ENCODE measurements at regions not wholly inside any gene's neighbourhood (a gene's known extent, or its start where the extent isn't known, plus 50 kb on each side); places are given as distances from the start of the nearest gene placed in this dataset.

DNA sequence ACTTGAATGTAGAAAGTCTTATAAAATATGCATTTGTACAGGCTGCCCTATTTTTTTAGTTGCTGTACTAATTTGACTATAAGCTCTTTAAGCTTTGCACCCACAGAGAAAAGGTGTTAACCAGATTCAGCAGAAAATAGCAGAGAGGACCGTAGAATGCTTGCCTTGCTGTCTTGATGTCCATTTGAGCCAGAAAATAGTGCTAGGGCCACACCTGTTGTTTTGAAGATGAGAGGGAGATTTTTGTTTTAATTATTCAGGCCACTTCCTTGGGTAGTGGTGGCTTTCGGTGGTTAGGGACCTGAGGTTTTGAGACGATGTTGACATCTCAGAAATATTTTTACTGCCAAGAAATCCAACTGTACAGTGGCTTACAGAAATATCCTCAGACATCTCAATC lies 196.0 kb downstream of the SPATA31D1 start:
- CTCF ChIA-PET = no interaction called here
- RAD21 ChIA-PET (ENCODE audit: low non-redundant PET in 1 of 2, low total read pairs in 2 of 2, uncharacterized antibody in 2 of 2, unreplicated experiment in 2 of 2) = no interaction called here
- TF ChIP-seq EZH2 (IDR thresholded peaks at IDR 0.05) (no peak), EGR1 (IDR thresholded peaks at IDR 0.05; ENCODE audit: low read depth) (no peak), POLR2AphosphoS5 (IDR thresholded peaks at IDR 0.05; ENCODE audit: low read depth, low read length) (no peak), TCF7L2 (IDR thresholded peaks at IDR 0.05; ENCODE audit: borderline replicate concordance, extremely low read depth, insufficient read depth, insufficient read length) (no peak), SIN3A (IDR thresholded peaks at IDR 0.05; ENCODE audit: low read depth) (no peak), ELF1 (IDR thresholded peaks at IDR 0.05; ENCODE audit: borderline replicate concordance, low read depth) (no peak), YY1 (IDR thresholded peaks at IDR 0.05; ENCODE audit: extremely low read depth, insufficient replicate concordance, low read depth, low read length) (no peak), CBX3 (IDR thresholded peaks at IDR 0.05; ENCODE audit: low read depth) (no peak), POLR2A (IDR thresholded peaks at IDR 0.05; ENCODE audit: borderline replicate concordance, extremely low read depth, insufficient read depth, insufficient read length) (no peak), JUND (IDR thresholded peaks at IDR 0.05) (no peak), EZH2phosphoT487 (IDR thresholded peaks at IDR 0.05; ENCODE audit: borderline replicate concordance) (no peak), ZNF274 (IDR thresholded peaks at IDR 0.05; ENCODE audit: low read depth, low read length) (no peak)
- TF ChIP-seq, protein P1, sequence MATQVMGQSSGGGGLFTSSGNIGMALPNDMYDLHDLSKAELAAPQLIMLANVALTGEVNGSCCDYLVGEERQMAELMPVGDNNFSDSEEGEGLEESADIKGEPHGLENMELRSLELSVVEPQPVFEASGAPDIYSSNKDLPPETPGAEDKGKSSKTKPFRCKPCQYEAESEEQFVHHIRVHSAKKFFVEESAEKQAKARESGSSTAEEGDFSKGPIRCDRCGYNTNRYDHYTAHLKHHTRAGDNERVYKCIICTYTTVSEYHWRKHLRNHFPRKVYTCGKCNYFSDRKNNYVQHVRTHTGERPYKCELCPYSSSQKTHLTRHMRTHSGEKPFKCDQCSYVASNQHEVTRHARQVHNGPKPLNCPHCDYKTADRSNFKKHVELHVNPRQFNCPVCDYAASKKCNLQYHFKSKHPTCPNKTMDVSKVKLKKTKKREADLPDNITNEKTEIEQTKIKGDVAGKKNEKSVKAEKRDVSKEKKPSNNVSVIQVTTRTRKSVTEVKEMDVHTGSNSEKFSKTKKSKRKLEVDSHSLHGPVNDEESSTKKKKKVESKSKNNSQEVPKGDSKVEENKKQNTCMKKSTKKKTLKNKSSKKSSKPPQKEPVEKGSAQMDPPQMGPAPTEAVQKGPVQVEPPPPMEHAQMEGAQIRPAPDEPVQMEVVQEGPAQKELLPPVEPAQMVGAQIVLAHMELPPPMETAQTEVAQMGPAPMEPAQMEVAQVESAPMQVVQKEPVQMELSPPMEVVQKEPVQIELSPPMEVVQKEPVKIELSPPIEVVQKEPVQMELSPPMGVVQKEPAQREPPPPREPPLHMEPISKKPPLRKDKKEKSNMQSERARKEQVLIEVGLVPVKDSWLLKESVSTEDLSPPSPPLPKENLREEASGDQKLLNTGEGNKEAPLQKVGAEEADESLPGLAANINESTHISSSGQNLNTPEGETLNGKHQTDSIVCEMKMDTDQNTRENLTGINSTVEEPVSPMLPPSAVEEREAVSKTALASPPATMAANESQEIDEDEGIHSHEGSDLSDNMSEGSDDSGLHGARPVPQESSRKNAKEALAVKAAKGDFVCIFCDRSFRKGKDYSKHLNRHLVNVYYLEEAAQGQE (IDR thresholded peaks at IDR 0.05; ENCODE audit: low read depth) = no peak
- TF ChIP-seq, protein P2, sequence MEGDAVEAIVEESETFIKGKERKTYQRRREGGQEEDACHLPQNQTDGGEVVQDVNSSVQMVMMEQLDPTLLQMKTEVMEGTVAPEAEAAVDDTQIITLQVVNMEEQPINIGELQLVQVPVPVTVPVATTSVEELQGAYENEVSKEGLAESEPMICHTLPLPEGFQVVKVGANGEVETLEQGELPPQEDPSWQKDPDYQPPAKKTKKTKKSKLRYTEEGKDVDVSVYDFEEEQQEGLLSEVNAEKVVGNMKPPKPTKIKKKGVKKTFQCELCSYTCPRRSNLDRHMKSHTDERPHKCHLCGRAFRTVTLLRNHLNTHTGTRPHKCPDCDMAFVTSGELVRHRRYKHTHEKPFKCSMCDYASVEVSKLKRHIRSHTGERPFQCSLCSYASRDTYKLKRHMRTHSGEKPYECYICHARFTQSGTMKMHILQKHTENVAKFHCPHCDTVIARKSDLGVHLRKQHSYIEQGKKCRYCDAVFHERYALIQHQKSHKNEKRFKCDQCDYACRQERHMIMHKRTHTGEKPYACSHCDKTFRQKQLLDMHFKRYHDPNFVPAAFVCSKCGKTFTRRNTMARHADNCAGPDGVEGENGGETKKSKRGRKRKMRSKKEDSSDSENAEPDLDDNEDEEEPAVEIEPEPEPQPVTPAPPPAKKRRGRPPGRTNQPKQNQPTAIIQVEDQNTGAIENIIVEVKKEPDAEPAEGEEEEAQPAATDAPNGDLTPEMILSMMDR (IDR thresholded peaks at IDR 0.05 in 2 of 3, conservative IDR thresholded peaks at IDR 0.05 in 1 of 3; ENCODE audit: borderline replicate concordance in 1 of 3, insufficient read depth in 1 of 3, low read depth in 2 of 3, low read length in 2 of 3) = no peak
- TF ChIP-seq, protein P3, sequence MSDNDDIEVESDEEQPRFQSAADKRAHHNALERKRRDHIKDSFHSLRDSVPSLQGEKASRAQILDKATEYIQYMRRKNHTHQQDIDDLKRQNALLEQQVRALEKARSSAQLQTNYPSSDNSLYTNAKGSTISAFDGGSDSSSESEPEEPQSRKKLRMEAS (IDR thresholded peaks at IDR 0.05) = no peak
- TF ChIP-seq, protein P4, sequence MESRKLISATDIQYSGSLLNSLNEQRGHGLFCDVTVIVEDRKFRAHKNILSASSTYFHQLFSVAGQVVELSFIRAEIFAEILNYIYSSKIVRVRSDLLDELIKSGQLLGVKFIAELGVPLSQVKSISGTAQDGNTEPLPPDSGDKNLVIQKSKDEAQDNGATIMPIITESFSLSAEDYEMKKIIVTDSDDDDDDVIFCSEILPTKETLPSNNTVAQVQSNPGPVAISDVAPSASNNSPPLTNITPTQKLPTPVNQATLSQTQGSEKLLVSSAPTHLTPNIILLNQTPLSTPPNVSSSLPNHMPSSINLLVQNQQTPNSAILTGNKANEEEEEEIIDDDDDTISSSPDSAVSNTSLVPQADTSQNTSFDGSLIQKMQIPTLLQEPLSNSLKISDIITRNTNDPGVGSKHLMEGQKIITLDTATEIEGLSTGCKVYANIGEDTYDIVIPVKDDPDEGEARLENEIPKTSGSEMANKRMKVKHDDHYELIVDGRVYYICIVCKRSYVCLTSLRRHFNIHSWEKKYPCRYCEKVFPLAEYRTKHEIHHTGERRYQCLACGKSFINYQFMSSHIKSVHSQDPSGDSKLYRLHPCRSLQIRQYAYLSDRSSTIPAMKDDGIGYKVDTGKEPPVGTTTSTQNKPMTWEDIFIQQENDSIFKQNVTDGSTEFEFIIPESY (IDR thresholded peaks at IDR 0.05; ENCODE audit: extremely low read depth, insufficient replicate concordance, low read length) = no peak
- TF ChIP-seq, protein P5, sequence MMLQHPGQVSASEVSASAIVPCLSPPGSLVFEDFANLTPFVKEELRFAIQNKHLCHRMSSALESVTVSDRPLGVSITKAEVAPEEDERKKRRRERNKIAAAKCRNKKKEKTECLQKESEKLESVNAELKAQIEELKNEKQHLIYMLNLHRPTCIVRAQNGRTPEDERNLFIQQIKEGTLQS (IDR thresholded peaks at IDR 0.05) = no peak
- no peaks in the 10 kb centered on the region for H4K20me1 ChIP-seq (ENCODE audit: insufficient read depth)
- no peak overlapping the region for H3K9ac ChIP-seq (ENCODE audit: low read length)
- no peaks in the 10 kb centered on the region for H3K27me3 ChIP-seq (ENCODE audit: insufficient read depth, low read length)
- BruUV-seq (replicated peaks) = no TSS peak
- H3K79me2 ChIP-seq (ENCODE audit: insufficient read depth, low read length) = no peaks in the 10 kb centered on the region
- H2AFZ ChIP-seq (ENCODE audit: low read depth, low read length, poor library complexity, severe bottlenecking) = no peak overlapping the region
- no peaks in the 10 kb centered on the region for H3K9me3 ChIP-seq (ENCODE audit: control insufficient read depth in 1 of 2, insufficient read depth in 1 of 2, low read depth in 1 of 2, low read length in 2 of 2)
- no peak for DNase-seq (ENCODE audit: low read depth, low spot score)
- no peak for ATAC-seq
- H3K4me3 ChIP-seq (replicated peaks in 1 of 2; ENCODE audit: low read depth in 1 of 2, low read length in 2 of 2) = no peak overlapping the region
- H3K4me1 ChIP-seq (ENCODE audit: control insufficient read depth in 1 of 2, insufficient read depth in 2 of 2, low read length in 2 of 2) = no peaks in the 10 kb centered on the region
- no peak overlapping the region for H3K27ac ChIP-seq (ENCODE audit: low read depth, low read length)
- H3K4me2 ChIP-seq (ENCODE audit: low read length) = no peak overlapping the region
- POLR2A ChIA-PET = no interaction called here
- no peaks in the 10 kb centered on the region for H3K9me2 ChIP-seq (ENCODE audit: insufficient read depth)
- intact Hi-C loops (cut with micrococcal nuclease) = no loop called here
- H3K36me3 ChIP-seq (ENCODE audit: control insufficient read depth in 1 of 2, insufficient read depth in 2 of 2, low read length in 2 of 2) = no peaks in the 10 kb centered on the region; a peak in 1 of 4 replicates
